Osteocyte (in vitro differentiated cells): ENCODE measurements at regions not wholly inside any gene's neighbourhood (a gene's known extent, or its start where the extent isn't known, plus 50 kb on each side); places are given as distances from the start of the nearest gene placed in this dataset.

ENCODE experiments used
- DNase-seq: peaks from one replicate; pipeline ENCODE4 v3.0.0; 2021; ENCODE audit warnings: mixed read lengths; ENCODE audit not compliant: unreplicated experiment; ENCODE audit errors: extremely low spot score
- H3K27ac Mint-ChIP-seq: one replicate; pipeline ENCODE4 v1.8.0; 2021; ENCODE audit warnings: mild to moderate bottlenecking, mixed read lengths; ENCODE audit not compliant: unreplicated experiment
- H3K27me3 Mint-ChIP-seq: one replicate; pipeline ENCODE4 v1.8.0; 2021; ENCODE audit warnings: mixed read lengths; ENCODE audit not compliant: unreplicated experiment
- H3K36me3 Mint-ChIP-seq: one replicate; pipeline ENCODE4 v1.8.0; 2021; ENCODE audit warnings: mixed read lengths; ENCODE audit not compliant: unreplicated experiment
- H3K4me1 Mint-ChIP-seq: one replicate; pipeline ENCODE4 v1.8.0; 2021; ENCODE audit warnings: mixed read lengths; ENCODE audit not compliant: unreplicated experiment
- H3K4me3 Mint-ChIP-seq: one replicate; pipeline ENCODE4 v1.8.0; 2021; ENCODE audit warnings: mild to moderate bottlenecking, moderate library complexity, mixed read lengths; ENCODE audit not compliant: unreplicated experiment
- H3K9me3 Mint-ChIP-seq: one replicate; pipeline ENCODE4 v1.8.0; 2021; ENCODE audit warnings: mixed read lengths; ENCODE audit not compliant: unreplicated experiment
- CTCF ChIP-seq: fragments of 200-600 bp; sonication (generic); IDR thresholded peaks from 2 replicates; pipeline ENCODE4 v1.5.0; 2021; ENCODE audit warnings: antibody characterized with exemption, mild to moderate bottlenecking, moderate library complexity

- DNase-seq = no peak
- TF ChIP-seq CTCF = no peak
- Mint-ChIP-seq H3K27ac (peak overlapping the region; percentile 36), H3K4me3 (no peak overlapping the region), H3K27me3 (peaks cover 24% of the 10 kb centered on the region), H3K4me1 (peaks cover 6% of the 10 kb centered on the region), H3K9me3 (no peaks in the 10 kb centered on the region), H3K36me3 (no peaks in the 10 kb centered on the region)
Measured at GRCh38 chr3:117011687-117012250, 302.2 kb downstream of the TUSC7 start.

GRCh38 chr3:117016378-117016777 lies 306.8 kb downstream of the TUSC7 start:
- H3K27ac Mint-ChIP-seq = no peak overlapping the region

DNA sequence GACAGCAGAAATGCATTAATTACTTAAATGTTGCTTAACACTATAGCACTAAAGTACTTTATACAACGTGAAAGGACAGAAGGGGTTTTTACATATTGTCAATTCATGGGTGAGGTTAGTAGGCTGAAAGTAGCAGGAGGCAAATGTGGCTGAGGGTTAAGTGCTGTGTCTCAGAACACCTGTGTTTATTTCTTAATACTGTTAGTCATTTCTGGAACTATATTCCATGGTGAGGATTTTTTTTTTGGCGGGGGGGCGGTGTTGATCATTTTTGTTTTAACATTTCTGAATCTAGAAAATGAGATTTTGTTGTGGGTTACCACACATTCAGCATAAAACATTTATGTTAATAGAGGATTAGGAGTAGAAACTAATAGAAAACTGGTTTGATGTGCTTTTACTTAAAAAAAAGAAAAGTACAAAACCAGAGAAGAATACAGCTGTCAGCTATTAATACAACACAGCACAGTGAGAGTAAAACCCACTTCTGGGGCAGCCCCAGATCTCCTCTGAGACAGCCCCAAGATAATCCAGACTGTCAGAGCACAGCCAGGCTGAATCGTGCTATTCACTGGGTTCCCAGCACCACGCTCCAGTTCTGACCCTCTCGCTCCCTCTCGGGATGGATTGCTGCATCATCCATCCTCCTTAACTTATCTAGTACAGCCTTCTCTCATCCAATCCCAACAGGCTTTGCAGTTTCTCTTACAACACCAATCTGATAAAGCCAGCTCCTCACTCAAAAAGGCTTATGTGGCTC lies 307.7 kb downstream of the TUSC7 start:
- Mint-ChIP-seq H3K9me3 (no peaks in the 10 kb centered on the region), H3K27me3 (peaks cover 23% of the 10 kb centered on the region), H3K4me3 (no peak overlapping the region), H3K27ac (no peak overlapping the region), H3K4me1 (peaks cover 10% of the 10 kb centered on the region), H3K36me3 (no peaks in the 10 kb centered on the region)
- no peak for TF ChIP-seq CTCF
- no peak for DNase-seq

More at GRCh38 chr3:117016378-117016777, 306.8 kb downstream of the TUSC7 start:
- no peaks in the 10 kb centered on the region for H3K9me3 Mint-ChIP-seq
- DNase-seq = no peak
- H3K27me3 Mint-ChIP-seq = peaks cover 23% of the 10 kb centered on the region
- no peak overlapping the region for H3K4me3 Mint-ChIP-seq
- TF ChIP-seq CTCF = peak; percentile 34
- H3K36me3 Mint-ChIP-seq = no peaks in the 10 kb centered on the region
- H3K4me1 Mint-ChIP-seq = peaks cover 16% of the 10 kb centered on the region

- Mint-ChIP-seq H3K4me1 (peaks cover 16% of the 10 kb centered on the region), H3K4me3 (no peak overlapping the region), H3K27ac (no peak overlapping the region), H3K27me3 (peaks cover 23% of the 10 kb centered on the region), H3K9me3 (no peaks in the 10 kb centered on the region), H3K36me3 (no peaks in the 10 kb centered on the region)
- no peak for TF ChIP-seq CTCF
- no peak for DNase-seq
Measured at GRCh38 chr3:117018655-117019054, 309.1 kb downstream of the TUSC7 start.

DNA sequence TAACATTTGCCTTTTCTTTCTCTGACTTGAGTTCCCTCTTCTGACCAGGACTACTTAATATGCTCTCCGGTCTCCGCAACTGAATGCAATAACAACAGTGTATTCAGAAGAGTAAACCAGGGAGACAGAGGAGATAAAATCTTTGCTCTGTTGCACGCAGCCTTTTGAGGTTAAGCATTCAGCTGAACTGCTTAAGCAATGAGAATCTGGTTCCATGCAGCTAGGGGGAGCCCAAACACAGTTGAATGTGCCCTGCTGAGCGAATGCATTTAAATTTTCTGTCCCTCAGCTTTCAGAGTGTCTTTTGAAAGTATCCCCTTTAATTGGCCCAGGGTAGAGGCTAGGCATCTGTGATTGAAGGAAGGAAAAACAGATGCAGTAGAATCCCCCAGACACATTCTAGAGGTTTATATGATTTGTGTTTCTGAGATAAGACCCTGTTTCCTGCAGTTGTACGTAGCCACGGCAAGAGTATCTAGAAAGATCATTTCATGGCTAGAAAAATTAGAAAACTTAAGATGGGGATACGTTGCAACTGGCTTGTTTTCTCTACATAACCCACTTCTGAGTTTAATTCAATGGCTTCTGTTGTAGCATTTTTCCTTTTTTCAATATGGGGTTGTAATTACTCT lies 309.6 kb downstream of the TUSC7 start:
- TF ChIP-seq CTCF = peak; percentile 91
- H3K4me1 Mint-ChIP-seq = peaks cover 16% of the 10 kb centered on the region
- H3K9me3 Mint-ChIP-seq = no peaks in the 10 kb centered on the region
- no peak for DNase-seq
- no peak overlapping the region for H3K4me3 Mint-ChIP-seq
- H3K27me3 Mint-ChIP-seq = peaks cover 23% of the 10 kb centered on the region
- no peaks in the 10 kb centered on the region for H3K36me3 Mint-ChIP-seq
- no peak overlapping the region for H3K27ac Mint-ChIP-seq
